ENCODE measurements at regions not wholly inside any gene's neighbourhood (a gene's known extent, or its start where the extent isn't known, plus 50 kb on each side); places are given as distances from the start of the nearest gene placed in this dataset.

DNA sequence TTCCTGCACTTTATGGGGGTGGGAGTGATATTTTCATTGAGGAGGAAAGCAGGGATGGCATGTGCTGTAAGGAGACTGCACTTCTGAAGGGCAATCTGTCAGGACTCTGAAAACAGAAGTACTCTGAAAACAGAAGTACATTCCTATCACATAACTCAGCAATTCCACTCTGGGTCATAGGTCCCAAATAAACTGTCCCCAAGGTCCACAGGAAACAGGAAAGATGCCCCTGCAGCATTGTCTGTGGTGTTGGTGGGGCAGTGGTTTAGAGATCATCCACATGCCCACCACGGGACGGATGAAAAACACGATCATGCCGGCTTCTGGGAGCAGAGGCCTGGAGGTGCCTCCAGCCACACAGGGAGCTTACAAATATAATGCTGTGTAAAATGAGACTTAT, 150.3 kb downstream of the OTOR start:
- no peak overlapping the region for H3K18ac ChIP-seq (ENCODE audit: low read length)
- H4K91ac ChIP-seq (ENCODE audit: low read depth, low read length): no peak overlapping the region
- H4K12ac ChIP-seq (ENCODE audit: low read depth, low read length): no peak overlapping the region
- no peaks in the 10 kb centered on the region for H3K79me2 ChIP-seq (ENCODE audit: control insufficient read depth, insufficient read depth, low read length, poor library complexity)
- peak in 1 of 2 donors; percentile 34 for DNase-seq
- no peak overlapping the region for H2BK12ac ChIP-seq (ENCODE audit: low read length)
- H2BK120ac ChIP-seq (ENCODE audit: insufficient read depth, low read length, poor library complexity): no peak overlapping the region
- no peaks in the 10 kb centered on the region for H3K27me3 ChIP-seq (ENCODE audit: insufficient read depth, low read length)
- no peak overlapping the region for H3K23ac ChIP-seq (ENCODE audit: low read length)
- no peak overlapping the region for H3K9ac ChIP-seq (ENCODE audit: low read length)
- peaks cover 6 to 7% of the 10 kb centered on the region in 2 experiments for H3K4me1 ChIP-seq (ENCODE audit: control insufficient read depth in 1 of 2, insufficient read depth in 2 of 2, low read length in 2 of 2)
- H2AK5ac ChIP-seq (ENCODE audit: low read length): no peak overlapping the region
- H3K4ac ChIP-seq (ENCODE audit: low read depth, low read length): no peak overlapping the region
- H3K9me3 ChIP-seq (ENCODE audit: insufficient read depth, low read depth, low read length): no peaks in the 10 kb centered on the region
- no peak overlapping the region for H3K27ac ChIP-seq (ENCODE audit: low read depth, low read length)
- H3K14ac ChIP-seq (ENCODE audit: low read length): no peak overlapping the region
- no peaks in the 10 kb centered on the region for H3K36me3 ChIP-seq (ENCODE audit: control insufficient read depth in 1 of 2, insufficient read depth in 2 of 2, low read length in 2 of 2)
- no peak overlapping the region for H2AFZ ChIP-seq (ENCODE audit: insufficient read depth, low read length, poor library complexity)
- H2BK5ac ChIP-seq (ENCODE audit: low read depth, low read length, poor library complexity): no peak overlapping the region
- H3K79me1 ChIP-seq (ENCODE audit: low read length): no peaks in the 10 kb centered on the region
- WGBS (ENCODE audit: extremely low coverage, insufficient coverage, insufficient read length): no CpG with 5 or more reads among the region's 4 CpGs
- H3K4me3 ChIP-seq (ENCODE audit: low read depth, low read length): no peak overlapping the region
- peak overlapping the region; percentile 12 for H3K4me2 ChIP-seq (ENCODE audit: low read length)
- H4K8ac ChIP-seq (ENCODE audit: low read depth, low read length): no peak overlapping the region

DNA sequence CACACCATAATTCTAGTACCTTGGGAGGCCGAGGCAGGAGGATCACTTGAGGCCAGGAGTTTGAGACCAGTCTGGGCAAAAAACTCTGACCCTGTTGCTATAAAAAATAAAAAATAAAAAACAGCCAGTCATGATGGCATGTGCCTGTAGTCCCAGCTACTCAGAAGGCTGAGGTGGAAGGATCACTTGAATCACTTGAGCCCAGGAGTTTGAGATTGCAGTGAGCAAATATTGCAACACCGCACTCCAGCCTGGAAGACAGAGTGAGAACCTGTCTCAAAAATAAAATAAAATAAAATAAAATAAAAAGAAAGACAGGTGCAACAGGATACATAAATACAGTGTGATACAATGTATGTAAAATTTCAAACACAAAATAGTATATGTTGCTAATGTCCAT, 154.5 kb downstream of the OTOR start:
- no peaks in the 10 kb centered on the region for H3K79me1 ChIP-seq (ENCODE audit: low read length)
- no peak for DNase-seq
- no peak overlapping the region for H2BK120ac ChIP-seq (ENCODE audit: insufficient read depth, low read length, poor library complexity)
- WGBS (ENCODE audit: extremely low coverage, insufficient coverage, insufficient read length): no CpG with 5 or more reads among the region's 2 CpGs
- H3K9ac ChIP-seq (ENCODE audit: low read length): no peak overlapping the region
- H4K12ac ChIP-seq (ENCODE audit: low read depth, low read length): no peak overlapping the region
- no peak overlapping the region for H3K27ac ChIP-seq (ENCODE audit: low read depth, low read length)
- peaks cover 6% of the 10 kb centered on the region in 2 experiments for H3K4me1 ChIP-seq (ENCODE audit: control insufficient read depth in 1 of 2, insufficient read depth in 2 of 2, low read length in 2 of 2)
- no peak overlapping the region for H3K4ac ChIP-seq (ENCODE audit: low read depth, low read length)
- H3K36me3 ChIP-seq (ENCODE audit: control insufficient read depth in 1 of 2, insufficient read depth in 2 of 2, low read length in 2 of 2): no peaks in the 10 kb centered on the region
- H3K4me3 ChIP-seq (ENCODE audit: low read depth, low read length): no peak overlapping the region
- no peak overlapping the region for H2BK5ac ChIP-seq (ENCODE audit: low read depth, low read length, poor library complexity)
- H3K27me3 ChIP-seq (ENCODE audit: insufficient read depth, low read length): no peaks in the 10 kb centered on the region
- no peaks in the 10 kb centered on the region for H3K9me3 ChIP-seq (ENCODE audit: insufficient read depth, low read depth, low read length)
- no peak overlapping the region for H2AFZ ChIP-seq (ENCODE audit: insufficient read depth, low read length, poor library complexity)
- no peaks in the 10 kb centered on the region for H3K79me2 ChIP-seq (ENCODE audit: control insufficient read depth, insufficient read depth, low read length, poor library complexity)
- no peak overlapping the region for H3K14ac ChIP-seq (ENCODE audit: low read length)
- no peak overlapping the region for H2AK5ac ChIP-seq (ENCODE audit: low read length)
- H2BK12ac ChIP-seq (ENCODE audit: low read length): no peak overlapping the region
- no peak overlapping the region for H4K91ac ChIP-seq (ENCODE audit: low read depth, low read length)
- H3K4me2 ChIP-seq (ENCODE audit: low read length): no peak overlapping the region
- H3K18ac ChIP-seq (ENCODE audit: low read length): no peak overlapping the region
- H4K8ac ChIP-seq (ENCODE audit: low read depth, low read length): no peak overlapping the region
- no peak overlapping the region for H3K23ac ChIP-seq (ENCODE audit: low read length)

DNA sequence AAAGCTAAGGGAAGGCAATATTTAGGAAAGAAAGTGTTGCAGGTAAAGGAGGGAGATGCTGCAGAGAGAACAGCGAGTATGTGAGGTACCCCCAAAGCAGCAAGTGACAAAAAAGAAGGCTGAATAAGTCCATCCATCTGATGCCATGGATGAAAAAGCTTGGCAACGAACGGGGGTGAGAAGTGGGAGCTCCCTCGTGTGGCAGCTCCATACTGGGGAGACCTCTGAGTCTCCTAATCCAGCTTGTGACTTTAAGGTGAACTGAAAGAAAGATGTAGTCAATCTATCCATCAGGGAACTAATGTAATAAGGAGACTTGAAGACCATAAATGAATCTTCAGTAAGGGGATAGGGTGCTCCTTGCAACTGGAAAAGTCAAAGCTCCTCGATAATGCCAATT, 156.6 kb downstream of the OTOR start:
- H3K4me3 ChIP-seq (ENCODE audit: low read depth, low read length): no peak overlapping the region
- H4K8ac ChIP-seq (ENCODE audit: low read depth, low read length): no peak overlapping the region
- H3K4me1 ChIP-seq (ENCODE audit: control insufficient read depth in 1 of 2, insufficient read depth in 2 of 2, low read length in 2 of 2): no peaks in the 10 kb centered on the region
- H3K18ac ChIP-seq (ENCODE audit: low read length): no peak overlapping the region
- H3K36me3 ChIP-seq (ENCODE audit: control insufficient read depth in 1 of 2, insufficient read depth in 2 of 2, low read length in 2 of 2): no peaks in the 10 kb centered on the region
- H2BK12ac ChIP-seq (ENCODE audit: low read length): no peak overlapping the region
- no peak overlapping the region for H3K4ac ChIP-seq (ENCODE audit: low read depth, low read length)
- no peak overlapping the region for H2BK120ac ChIP-seq (ENCODE audit: insufficient read depth, low read length, poor library complexity)
- H3K23ac ChIP-seq (ENCODE audit: low read length): no peak overlapping the region
- no peaks in the 10 kb centered on the region for H3K79me1 ChIP-seq (ENCODE audit: low read length)
- no peak for DNase-seq
- no peak overlapping the region for H2AK5ac ChIP-seq (ENCODE audit: low read length)
- WGBS (ENCODE audit: extremely low coverage, insufficient coverage, insufficient read length): no CpG with 5 or more reads among the region's 5 CpGs
- no peak overlapping the region for H3K27ac ChIP-seq (ENCODE audit: low read depth, low read length)
- H3K9ac ChIP-seq (ENCODE audit: low read length): no peak overlapping the region
- H3K14ac ChIP-seq (ENCODE audit: low read length): no peak overlapping the region
- H2BK5ac ChIP-seq (ENCODE audit: low read depth, low read length, poor library complexity): no peak overlapping the region
- no peak overlapping the region for H3K4me2 ChIP-seq (ENCODE audit: low read length)
- H2AFZ ChIP-seq (ENCODE audit: insufficient read depth, low read length, poor library complexity): no peak overlapping the region
- H4K91ac ChIP-seq (ENCODE audit: low read depth, low read length): no peak overlapping the region
- H3K9me3 ChIP-seq (ENCODE audit: insufficient read depth, low read depth, low read length): no peaks in the 10 kb centered on the region
- H3K27me3 ChIP-seq (ENCODE audit: insufficient read depth, low read length): no peaks in the 10 kb centered on the region
- H4K12ac ChIP-seq (ENCODE audit: low read depth, low read length): no peak overlapping the region
- no peaks in the 10 kb centered on the region for H3K79me2 ChIP-seq (ENCODE audit: control insufficient read depth, insufficient read depth, low read length, poor library complexity)

DNA sequence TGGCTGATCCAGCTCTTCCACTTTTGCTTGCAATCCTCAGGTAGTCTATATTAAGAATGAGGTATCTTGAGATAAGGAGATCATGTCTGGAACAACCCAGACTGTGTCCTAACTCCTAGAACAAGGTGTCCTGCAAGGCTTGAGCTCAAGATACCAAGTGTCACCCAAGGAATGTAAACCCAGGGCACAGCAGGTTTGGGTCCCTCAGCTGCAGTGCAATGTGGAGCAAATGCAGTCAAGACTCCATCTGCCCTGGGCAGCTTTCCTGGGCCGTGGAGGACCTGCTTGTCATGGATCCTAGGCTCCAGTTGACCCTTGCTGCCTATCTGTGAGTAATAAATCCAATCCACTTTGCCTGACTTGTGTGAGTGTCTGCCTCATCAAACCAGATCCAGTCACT, 166.1 kb downstream of the OTOR start:
- Histone ChIP-seq H3K9ac (ENCODE audit: low read length) (no peak overlapping the region), H2BK5ac (ENCODE audit: low read depth, low read length, poor library complexity) (no peak overlapping the region)
- no CpG with 5 or more reads among the region's 1 CpG for WGBS (ENCODE audit: extremely low coverage, insufficient coverage, insufficient read length)

More for the DNA sequence above, 166.1 kb downstream of the OTOR start:
- Histone ChIP-seq H2AK5ac (ENCODE audit: low read length) (no peak overlapping the region), H3K79me1 (ENCODE audit: low read length) (no peaks in the 10 kb centered on the region), H3K79me2 (ENCODE audit: control insufficient read depth, insufficient read depth, low read length, poor library complexity) (no peaks in the 10 kb centered on the region), H4K91ac (ENCODE audit: low read depth, low read length) (no peak overlapping the region), H3K4me2 (ENCODE audit: low read length) (no peak overlapping the region), H3K4ac (ENCODE audit: low read depth, low read length) (no peak overlapping the region), H3K9me3 (ENCODE audit: insufficient read depth, low read depth, low read length) (peaks cover 4% of the 10 kb centered on the region), H2AFZ (ENCODE audit: insufficient read depth, low read length, poor library complexity) (no peak overlapping the region), H2BK12ac (ENCODE audit: low read length) (no peak overlapping the region), H3K23ac (ENCODE audit: low read length) (no peak overlapping the region), H2BK120ac (ENCODE audit: insufficient read depth, low read length, poor library complexity) (no peak overlapping the region), H3K36me3 (ENCODE audit: control insufficient read depth in 1 of 2, insufficient read depth in 2 of 2, low read length in 2 of 2) (no peaks in the 10 kb centered on the region), H4K8ac (ENCODE audit: low read depth, low read length) (no peak overlapping the region), H3K4me1 (ENCODE audit: control insufficient read depth in 1 of 2, insufficient read depth in 2 of 2, low read length in 2 of 2) (no peaks in the 10 kb centered on the region), H3K4me3 (ENCODE audit: low read depth, low read length) (no peak overlapping the region), H3K27ac (ENCODE audit: low read depth, low read length) (no peak overlapping the region), H4K12ac (ENCODE audit: low read depth, low read length) (no peak overlapping the region), H3K18ac (ENCODE audit: low read length) (no peak overlapping the region), H3K27me3 (ENCODE audit: insufficient read depth, low read length) (no peaks in the 10 kb centered on the region), H3K14ac (ENCODE audit: low read length) (no peak overlapping the region)
- DNase-seq: no peak
